Stimulated activated CD4-positive, alpha-beta T cell treated with anti-CD3 and anti-CD28 coated beads, TNF-alpha, amount 100 ng/mL, for 48 hours (primary cell): ENCODE measurements at regions not wholly inside any gene's neighbourhood (a gene's known extent, or its start where the extent isn't known, plus 50 kb on each side); places are given as distances from the start of the nearest gene placed in this dataset.

Experiments
- DNase-seq, 3 donors: peaks; one replicate each; pipeline ENCODE4 v3.0.0-alpha.2; 2020; ENCODE audit warnings: low read depth in 3 of 3

DNA sequence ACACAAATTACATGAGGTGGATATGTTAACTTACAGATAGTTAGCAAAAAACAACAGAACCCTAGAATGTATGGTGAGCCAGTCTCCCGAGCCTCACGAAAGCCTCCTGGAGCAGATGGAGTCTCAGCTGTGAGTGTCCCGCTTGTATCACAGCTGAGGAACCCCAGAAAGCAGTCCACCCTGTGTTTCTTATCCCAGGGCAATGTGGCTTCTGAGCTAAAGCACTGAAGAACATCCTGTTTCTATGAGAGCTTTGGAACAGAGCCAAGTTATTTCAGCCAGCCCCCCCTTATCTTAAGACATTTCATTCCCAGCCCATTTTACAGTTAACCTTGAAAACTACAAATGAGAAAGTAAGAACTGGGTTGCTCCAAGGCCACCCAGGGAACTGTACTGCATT lies 1220.9 kb upstream of the CDH6 start:
- no peak for DNase-seq

DNA sequence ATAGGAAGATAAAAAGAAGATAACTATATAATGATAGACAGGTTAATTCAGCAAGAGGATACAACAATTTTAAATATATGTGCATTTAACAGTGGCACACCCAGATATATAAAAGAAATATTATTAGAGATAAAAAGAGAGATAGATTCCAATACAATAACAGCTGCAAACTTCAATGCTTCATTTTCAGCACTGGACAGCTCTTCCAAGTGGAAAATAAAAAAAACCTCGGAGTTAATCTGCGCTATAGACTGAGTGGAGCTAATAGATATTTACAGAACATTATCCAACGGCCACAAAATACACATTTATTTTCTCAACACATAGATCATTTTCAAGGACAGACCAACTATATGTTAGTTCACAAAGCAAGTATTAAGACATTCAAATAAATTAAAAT lies 1229.5 kb upstream of the CDH6 start:
- DNase-seq, result no peak

DNA sequence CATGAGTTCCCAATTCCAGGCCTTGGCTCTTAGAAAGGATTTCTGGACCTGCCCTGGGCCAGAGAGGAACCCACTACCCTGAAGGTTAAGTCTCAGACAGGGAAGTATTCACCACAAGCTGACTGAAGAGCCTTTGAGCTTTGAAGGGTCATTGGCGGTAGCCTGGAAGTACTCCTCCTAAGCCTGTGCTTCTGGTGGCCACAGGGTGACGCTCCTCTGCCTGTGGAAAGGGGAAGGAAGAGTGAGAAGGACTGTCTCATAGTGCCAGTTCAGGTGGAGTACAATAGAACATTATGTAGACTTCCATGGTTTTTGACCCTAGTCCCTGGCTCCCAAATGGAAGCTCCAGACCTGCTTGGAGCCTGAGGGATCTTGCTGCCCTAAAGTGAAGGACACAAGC lies 1233.2 kb upstream of the CDH6 start:
- DNase-seq, result no peak

DNA sequence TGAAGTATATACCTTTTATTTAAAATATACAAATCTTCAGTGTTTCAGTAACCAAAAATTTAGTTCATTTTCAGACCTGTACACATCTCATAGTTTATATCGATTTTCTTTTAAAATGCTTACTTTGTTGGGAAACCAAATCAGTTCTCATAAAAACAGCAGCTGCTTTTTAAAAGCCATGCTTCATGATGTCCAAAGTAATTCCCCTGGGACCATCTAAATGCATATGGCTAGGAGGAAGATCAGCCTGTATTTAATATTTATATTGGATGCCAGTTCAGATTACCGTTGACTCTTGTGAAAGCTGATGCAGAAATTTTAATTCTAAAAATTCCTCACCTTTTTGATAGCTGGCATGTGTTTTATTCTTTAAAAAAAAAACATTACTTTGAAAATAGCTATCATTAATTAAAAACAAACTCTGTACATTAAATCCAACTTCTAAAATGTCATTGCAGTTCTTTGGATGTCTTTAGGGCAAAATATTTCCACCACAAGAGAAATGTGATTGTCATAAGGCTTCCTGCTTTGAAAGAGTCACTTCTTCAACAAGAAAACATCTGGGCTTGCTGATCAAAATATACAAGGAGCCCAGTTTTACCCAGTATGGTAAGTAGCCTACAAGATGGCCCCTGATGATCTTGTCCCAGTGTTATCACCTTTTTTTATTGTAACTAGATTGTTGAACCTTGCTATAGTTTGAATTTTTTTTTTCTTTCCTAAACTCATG lies 1242.9 kb upstream of the CDH6 start:
- DNase-seq, result no peak

DNA sequence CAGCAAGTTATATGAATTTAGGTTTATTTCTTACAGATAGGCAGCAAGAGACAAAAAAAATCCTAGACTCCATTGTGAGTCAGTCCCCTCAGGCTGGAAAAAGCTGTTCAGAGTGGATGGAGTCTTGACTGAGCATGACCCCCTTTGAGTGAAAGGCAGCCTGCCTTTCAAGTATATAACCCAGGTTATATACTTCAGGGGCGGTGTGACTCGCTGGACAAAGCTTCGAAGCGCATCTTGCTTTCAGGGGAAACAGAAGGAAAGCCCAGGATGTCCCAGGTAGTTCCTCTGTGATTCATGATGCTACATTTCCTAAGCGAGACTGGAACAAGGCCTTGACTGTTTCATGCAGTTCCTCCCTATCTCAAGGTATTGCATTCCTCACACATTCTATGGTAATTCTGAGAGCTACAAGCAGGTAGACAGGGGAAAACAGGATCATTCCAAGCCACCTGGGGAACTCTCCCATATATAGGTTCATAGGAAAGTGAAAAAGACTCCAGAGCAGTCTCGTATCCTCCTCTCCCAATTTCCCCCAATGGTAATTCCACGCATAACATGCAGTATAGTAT lies 1244.1 kb upstream of the CDH6 start:
- DNase-seq, result no peak

DNA sequence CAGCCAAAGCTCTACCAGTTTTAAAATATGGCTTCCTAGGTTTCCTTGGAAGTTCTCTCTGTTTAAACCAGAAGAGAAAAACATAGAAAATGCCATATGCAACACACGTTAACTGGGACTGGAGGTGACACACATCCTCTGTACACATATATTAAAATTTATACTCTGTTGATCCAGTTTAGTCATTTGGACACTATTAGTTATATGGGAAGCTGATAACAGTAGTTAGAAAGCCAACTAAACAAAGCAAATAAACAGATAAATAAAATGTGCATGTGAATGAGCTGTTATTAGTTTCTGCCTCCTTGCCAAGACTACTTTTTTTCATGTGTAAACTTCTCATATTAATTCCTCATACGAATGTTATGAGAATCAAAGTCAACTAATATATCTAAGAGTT lies 1249.2 kb upstream of the CDH6 start:
- no peak for DNase-seq

DNA sequence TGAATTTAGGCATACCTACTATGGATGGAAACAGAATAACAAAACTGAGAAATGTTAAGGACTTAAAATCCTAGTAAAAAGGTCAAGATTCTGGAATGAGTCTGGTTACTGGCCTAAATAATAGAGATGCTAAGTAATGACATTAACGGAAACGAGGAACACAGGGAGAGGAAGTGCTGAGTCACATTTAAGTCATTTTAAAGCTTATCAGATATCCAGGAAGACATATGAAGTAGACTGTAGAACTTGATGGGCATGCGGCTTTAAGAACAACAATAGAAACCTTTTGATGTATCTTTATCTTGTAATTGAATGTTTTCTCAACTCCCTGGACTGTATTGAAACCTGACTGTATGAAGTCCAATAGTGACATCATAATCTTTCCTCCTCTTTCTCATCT lies 1251.4 kb upstream of the CDH6 start:
- DNase-seq, result no peak

DNA sequence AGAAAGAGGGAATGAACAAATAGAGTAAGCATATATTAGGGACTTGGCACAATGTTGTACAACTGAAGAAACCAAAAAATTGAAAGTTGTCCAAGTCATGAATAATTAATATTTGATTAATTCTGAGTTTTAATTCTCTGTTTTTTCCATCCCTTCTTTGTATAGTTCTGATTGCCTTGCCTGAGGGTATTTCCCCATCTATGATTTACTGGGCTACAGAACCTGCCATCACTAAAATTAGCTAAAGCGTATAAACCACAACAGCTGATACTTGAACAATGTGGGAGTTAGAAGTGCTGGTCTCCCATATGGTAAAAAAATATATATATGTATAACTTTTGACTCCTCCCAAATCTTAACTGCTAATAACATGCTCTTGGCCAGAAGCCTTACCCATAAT lies 1253.5 kb upstream of the CDH6 start:
- no peak for DNase-seq

DNA sequence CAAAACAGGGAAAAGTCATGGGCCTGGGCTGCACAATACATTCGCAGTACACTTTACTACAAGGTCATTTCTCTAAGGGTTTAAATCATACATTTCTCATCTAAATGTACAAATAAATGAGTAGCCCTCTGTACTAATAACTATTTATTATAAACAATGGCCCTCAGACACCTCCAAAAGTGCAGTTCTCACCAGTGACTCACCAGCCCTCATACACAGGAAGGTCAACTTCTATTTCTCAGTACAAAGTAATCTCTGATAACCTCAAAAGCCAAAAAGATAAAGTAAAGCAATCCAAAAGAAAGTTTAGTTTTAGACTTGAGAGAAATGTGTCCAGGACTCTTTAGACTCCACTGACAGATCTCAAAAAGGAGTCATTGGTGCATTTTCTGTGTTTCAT lies 1258.1 kb upstream of the CDH6 start:
- DNase-seq, result no peak

DNA sequence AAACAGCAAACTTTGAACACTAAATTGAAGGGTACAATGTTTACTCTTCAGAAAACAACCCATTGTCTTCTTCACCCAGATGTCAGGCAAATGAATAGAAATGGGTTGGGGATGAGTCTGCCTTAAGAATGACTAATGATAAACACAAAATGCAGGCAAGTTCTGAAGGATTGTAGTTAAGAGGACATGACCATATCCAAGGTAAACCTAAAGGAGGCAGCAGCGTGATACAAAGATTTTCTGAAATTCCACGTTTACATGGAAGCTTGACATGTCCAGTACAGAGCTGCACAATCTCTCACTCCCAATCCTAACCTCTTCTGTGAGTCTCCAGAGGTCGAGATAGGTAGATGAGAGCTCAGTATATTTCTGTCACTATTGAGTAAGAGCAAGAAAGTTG lies 1263.2 kb upstream of the CDH6 start:
- DNase-seq, result no peak

DNA sequence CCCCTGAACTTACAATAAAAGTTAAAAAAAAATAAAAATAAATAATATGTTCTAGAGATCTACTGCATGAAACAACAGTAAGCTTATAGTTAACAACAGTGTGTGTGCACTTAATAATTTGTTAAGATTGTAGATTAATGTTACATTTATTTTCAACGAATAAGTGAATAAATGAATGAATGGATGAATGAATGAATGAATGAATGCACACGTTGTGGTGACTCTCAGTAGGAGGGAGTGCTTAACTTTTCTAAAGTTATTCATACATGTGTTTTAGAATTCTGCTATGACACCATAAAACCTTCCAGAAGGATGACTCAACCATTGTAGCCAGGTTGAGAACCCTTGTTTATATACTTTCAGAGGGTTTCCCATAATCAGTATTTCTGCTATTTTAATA lies 1269.4 kb upstream of the CDH6 start:
- DNase-seq, result no peak

DNA sequence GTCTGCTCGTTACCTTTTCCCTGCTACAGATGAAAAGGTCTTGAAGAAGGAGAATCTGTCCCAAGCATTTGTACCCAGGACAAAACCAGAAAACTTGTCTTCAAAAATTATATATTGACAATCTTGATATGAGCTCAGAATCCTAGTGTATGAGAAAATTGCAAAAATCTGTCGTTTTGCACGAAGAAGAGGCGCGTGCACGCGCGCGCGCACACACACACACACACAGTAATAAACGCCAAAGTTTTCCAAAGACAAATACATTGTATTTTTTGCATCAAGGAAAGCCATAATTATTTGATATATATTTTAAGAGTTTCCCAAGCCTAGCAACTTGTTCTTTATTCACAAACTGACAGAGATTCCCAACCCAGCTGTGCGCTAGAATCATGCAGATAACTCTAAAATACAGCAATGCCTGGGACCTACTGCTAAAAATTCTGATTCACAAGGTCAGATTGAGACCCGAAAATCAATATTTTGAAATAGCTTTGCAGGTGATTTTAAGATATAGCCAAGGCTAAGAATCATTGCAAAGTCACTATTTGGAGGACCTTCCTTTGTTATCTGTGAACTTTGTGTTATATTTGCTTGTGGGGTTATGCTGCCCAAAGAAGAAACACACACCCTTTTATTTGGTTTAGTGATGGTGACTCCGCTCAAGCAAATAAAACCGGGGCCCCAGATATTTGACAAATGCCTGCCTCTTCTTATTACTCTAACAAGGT lies 1287.7 kb upstream of the CDH6 start:
- no peak for DNase-seq

DNA sequence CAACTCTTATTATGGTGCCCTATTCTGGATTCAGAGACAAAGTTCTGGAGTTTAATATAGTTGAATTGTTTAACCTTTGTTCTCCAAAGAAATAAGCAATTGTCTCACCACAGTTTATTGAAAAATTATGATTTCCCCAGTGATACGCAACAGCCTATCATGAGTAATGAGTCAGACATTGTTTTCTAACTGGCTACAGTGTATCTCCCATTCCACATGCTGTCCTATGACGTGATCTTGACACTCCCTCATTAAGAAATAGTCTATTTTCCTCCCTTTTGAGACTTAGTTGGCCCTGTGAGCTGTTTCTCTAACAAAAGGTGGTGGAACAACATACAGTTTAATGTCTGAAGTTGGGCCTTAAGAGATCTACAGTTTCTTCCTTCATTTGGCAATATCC lies 1290.6 kb upstream of the CDH6 start:
- DNase-seq, result no peak

DNA sequence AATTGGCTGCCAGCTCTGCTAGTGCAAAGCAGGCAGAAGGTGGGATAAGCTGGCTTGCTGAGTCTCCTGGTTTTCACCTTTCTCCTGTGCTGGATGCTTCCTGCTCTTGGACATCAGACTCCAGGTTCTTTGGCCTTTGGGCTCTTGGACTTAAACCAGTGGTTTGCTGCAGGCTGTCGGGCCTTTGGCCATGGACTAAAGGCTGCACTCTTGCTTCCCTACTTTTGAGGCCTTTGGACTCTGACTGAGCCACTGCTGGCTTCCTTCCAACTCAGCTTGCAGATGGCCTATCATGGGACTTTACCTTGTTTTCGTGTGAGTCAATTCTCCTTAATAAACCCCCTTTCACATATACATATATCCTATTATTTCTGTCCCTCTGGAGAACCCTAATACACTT lies 1293.9 kb upstream of the CDH6 start:
- no peak for DNase-seq

DNA sequence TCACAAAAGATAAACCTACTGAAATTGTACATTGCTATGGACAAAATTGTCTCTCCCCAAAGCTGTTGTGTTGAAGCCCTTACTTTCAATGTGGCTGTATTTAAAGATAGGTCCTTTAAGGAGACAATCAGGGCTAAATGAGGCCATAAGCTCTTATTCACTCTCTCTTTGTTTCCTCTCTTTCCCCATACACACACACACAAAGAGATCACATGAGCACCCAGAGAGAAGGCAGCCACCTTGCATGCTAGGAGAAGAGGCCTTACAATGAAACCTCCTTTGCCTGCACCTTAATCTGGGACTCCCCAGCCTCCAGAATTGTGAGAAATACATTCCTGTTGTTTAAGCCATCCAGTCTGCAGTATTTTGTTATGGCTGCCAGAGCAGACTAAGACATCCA lies 1295.6 kb upstream of the CDH6 start:
- no peak for DNase-seq

DNA sequence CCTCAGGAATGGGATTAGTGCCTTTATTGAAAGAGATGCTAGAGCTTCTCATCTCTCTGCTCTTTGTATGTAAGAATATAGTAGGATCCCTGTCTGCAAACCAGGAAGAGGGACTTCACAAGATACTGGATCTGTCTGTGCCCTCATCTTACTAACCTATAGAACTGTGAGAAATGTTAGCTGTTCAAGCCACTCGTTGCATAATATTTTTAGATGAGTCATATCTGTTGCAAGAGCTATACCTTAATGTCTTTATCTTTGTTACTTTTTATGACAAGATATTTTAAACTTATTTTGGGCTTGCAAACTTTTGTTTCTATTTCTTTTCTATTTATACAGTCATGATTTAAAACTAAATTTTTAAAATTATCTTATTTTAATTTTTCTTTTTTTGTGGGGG lies 1296.8 kb upstream of the CDH6 start:
- no peak for DNase-seq

DNA sequence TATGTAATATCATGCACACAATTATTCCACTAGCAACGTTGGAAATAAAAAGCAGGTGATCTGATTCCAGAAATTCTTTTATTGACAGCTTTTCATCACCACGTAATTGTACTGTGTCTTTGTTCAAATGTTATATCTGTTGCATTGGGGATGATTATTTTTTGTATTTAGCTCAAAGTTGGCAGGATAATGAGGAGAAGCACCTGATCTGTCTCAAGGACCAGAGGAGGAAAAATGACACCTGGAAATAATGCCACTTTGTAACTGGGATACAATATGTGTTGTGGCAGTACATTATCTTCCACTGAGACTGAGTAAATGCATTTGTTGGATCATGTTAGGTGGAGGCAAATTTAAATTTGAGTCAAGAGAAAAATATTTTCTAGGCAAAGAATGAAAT lies 1298.8 kb upstream of the CDH6 start:
- no peak for DNase-seq

DNA sequence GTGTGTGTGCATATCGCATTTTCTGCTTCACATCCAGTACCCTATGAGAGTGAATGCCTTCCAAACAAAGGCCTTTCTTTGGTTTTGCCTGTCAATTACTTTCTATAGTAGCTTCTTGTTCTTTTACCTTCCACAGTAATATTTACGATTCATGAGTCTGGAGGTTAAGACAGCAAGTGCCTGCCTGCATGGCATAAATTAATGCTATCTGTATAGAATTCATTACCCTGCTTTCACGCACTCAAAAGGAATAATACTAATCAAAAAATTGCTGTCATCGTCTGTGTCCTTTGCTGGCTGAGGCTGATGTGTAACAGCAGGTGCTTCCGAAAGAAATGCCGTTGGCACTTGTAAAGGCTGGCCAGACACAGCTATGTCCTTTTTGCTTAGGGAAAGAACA lies 1304.4 kb upstream of the CDH6 start:
- no peak for DNase-seq

DNA sequence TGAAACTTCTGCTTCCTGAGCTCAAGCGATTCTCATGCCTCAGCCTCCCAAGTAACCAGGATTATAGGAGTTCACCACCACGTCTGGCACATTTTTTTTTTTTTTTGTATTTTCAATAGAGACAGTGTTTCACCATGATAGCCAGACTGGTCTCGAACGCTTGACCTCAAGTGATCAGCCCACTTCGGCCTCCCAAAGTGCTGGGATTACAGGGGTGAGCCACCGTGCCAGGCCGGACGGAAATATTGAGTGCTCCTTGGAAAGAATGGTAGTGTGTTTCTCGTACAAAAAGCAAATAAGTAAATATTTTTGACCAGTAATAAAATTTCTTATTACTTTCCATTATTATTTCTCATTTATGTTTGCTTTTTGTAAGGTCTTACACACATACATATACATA lies 1307.9 kb upstream of the CDH6 start:
- DNase-seq, result no peak

DNA sequence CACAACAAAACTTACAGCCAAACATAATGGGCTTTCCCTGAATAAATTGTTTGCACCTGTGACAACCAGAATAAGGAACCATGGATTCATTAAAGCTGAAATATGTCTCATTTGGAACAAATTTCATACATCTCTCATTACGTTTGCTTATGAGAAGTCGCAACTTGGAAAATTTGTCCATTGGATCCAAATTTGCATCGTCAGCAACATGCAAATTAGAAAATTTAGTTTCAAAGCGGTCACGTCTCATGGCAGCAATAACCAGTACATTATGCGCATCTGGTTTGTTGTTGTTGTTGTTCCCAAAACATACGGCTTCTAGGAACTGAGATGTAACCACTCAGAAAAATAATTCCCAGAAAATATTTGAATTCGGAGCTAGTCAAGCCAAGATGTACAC lies 1311.5 kb upstream of the CDH6 start:
- no peak for DNase-seq

DNA sequence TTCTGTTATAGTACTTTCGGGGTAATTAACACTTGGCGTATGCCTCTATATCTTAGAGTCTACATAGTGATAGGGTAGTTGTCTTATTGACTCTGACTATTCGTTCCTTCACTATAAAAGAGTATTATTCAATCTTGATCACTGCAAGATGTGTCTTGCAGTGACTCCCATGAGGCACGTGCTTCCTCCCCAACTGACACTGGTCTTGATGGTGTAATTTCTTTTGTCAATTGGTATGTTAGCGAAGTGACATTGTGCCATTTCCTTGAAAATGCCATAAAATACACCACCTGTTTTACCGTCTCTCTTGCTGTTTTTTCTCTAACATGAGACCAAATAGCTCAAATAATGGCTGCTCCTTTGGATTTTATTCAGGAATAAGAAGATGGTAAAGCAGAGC lies 1314.1 kb upstream of the CDH6 start:
- no peak for DNase-seq

DNA sequence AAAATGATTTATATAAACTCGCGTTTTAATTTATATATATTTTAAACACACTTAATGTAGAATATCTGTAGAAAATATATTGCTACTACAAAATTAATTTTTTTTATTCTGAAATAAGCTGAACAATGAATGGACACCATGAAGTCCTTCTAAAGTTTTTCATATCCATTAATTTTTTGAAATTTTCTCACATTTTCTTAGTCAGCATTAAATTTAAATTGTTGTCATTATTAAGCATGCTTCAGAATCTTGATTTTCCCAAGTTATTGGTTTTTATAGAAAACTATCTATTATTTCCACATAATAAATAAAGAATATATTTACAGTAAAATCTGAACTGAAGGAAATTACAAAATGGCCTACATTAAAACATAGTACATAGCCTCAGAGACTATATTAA lies 1314.9 kb upstream of the CDH6 start:
- DNase-seq, result no peak

DNA sequence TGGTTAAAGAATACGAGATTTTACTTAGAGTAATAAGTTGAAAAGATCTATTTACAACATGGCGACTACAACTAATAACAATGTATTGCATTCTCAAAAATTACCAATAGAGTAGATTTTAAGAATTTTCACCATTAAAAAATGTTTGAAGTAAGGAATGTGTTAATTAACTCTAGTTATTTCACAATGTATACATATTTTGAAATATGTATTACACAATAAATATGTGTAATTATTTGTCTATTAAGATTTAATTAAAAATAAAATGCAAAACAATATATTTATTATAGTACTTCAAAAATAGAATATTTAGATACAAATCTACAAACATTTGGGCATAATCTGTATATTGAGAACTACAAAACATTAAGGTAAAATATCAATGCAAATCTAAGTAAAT lies 1326.3 kb upstream of the CDH6 start:
- no peak for DNase-seq
